Daoy (cell line): ENCODE measurements at regions not wholly inside any gene's neighbourhood (a gene's known extent, or its start where the extent isn't known, plus 50 kb on each side); places are given as distances from the start of the nearest gene placed in this dataset.
"Not testable (repeated sequence)": the region's sequence is repeated elsewhere in the genome, so short reads cannot be mapped to it uniquely, and the experiment has no call there.

Experiments used
- DNase-seq: peaks from one replicate; pipeline ENCODE4 v3.0.0-alpha.2; 2015; ENCODE audit warnings: low read depth

GRCh38 chr3:78086150-78086549 lies 1046.3 kb downstream of the ROBO2 start:
- no peak for DNase-seq

GRCh38 chr3:78087134-78087533 lies 1047.2 kb downstream of the ROBO2 start:
- no peak for DNase-seq

- DNase-seq = no peak
Measured at GRCh38 chr3:78088006-78088405, 1048.1 kb downstream of the ROBO2 start.

- DNase-seq = no peak
Measured at GRCh38 chr3:78090382-78090781, 1050.5 kb downstream of the ROBO2 start.

GRCh38 chr3:78091478-78092119 lies 1051.7 kb downstream of the ROBO2 start:
- no peak for DNase-seq

- DNase-seq = not testable (repeated sequence)
Measured at GRCh38 chr3:78092574-78092973, 1052.7 kb downstream of the ROBO2 start.

GRCh38 chr3:78096488-78097255 lies 1056.8 kb downstream of the ROBO2 start:
- no peak for DNase-seq

GRCh38 chr3:78098367-78098766 lies 1058.5 kb downstream of the ROBO2 start:
- no peak for DNase-seq

GRCh38 chr3:78101384-78101783 lies 1061.5 kb downstream of the ROBO2 start:
- DNase-seq = no peak

- not testable (repeated sequence) for DNase-seq
Measured at GRCh38 chr3:78108269-78108961, 1068.5 kb downstream of the ROBO2 start.

- no peak for DNase-seq
Measured at GRCh38 chr3:78112291-78113010, 1072.6 kb downstream of the ROBO2 start.

GRCh38 chr3:78115983-78116382 lies 1076.1 kb downstream of the ROBO2 start:
- DNase-seq = no peak

- DNase-seq = no peak
Measured at GRCh38 chr3:78116874-78117273, 1077.0 kb downstream of the ROBO2 start.

- no peak for DNase-seq
Measured at GRCh38 chr3:78123058-78123457, 1083.2 kb downstream of the ROBO2 start.

GRCh38 chr3:78129707-78130106 lies 1089.8 kb downstream of the ROBO2 start:
- DNase-seq = no peak

- DNase-seq = no peak
Measured at GRCh38 chr3:78130741-78131290, 1090.9 kb downstream of the ROBO2 start.

GRCh38 chr3:78134496-78134895 lies 1094.6 kb downstream of the ROBO2 start:
- DNase-seq = no peak

GRCh38 chr3:78139166-78139565 lies 1099.3 kb downstream of the ROBO2 start:
- no peak for DNase-seq

- DNase-seq = no peak
Measured at GRCh38 chr3:78140274-78140673, 1100.4 kb downstream of the ROBO2 start.

- DNase-seq = no peak
Measured at GRCh38 chr3:78140866-78141265, 1101.0 kb downstream of the ROBO2 start.

- DNase-seq = no peak
Measured at GRCh38 chr3:78141269-78141668, 1101.4 kb downstream of the ROBO2 start.

GRCh38 chr3:78143000-78143399 lies 1103.1 kb downstream of the ROBO2 start:
- DNase-seq = no peak
